ENCODE measurements at regions not wholly inside any gene's neighbourhood (a gene's known extent, or its start where the extent isn't known, plus 50 kb on each side); places are given as distances from the start of the nearest gene placed in this dataset.

DNA sequence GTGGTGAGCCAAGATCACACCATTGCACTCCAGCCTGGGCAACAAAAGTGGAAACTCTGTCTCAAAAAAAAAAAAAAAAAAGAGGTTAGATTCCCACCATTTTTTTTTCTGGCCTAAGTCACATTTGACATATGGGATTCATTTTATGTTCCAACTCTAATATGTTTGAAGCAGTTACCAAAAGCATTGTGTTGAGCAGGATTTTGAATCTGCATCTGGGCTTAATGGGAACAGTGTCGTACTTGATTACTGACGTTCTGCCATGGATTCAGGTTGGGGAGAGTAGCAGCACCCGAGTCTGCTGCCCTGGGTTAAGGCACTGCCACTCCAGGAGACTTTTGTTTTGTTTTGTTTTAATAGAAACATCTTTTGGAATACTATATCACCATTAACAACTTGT is 348.7 kb upstream of the TBL1XR1 start:
- TF ChIP-seq CTCF (IDR thresholded peaks at IDR 0.05): no peak
- no peak for TF ChIP-seq POLR2A (IDR thresholded peaks at IDR 0.05)
